SU-DHL-6 (cell line): ENCODE measurements at regions not wholly inside any gene's neighbourhood (a gene's known extent, or its start where the extent isn't known, plus 50 kb on each side); places are given as distances from the start of the nearest gene placed in this dataset.

ENCODE experiments used
- H2AFZ ChIP-seq: fragments of 200-600 bp; sonication (generic); 2 replicates; pipeline ENCODE4 v1.6.1; 2014; ENCODE audit warnings: low read depth, mild to moderate bottlenecking, moderate library complexity, mixed read lengths, antibody characterized with exemption, low read length; ENCODE audit not compliant: severe bottlenecking
- H3F3A ChIP-seq: fragments of 200-600 bp; shearing (Covaris generic); 2 replicates; pipeline ENCODE4 v1.6.0; 2016; ENCODE audit warnings: antibody characterized with exemption, mild to moderate bottlenecking; ENCODE audit not compliant: insufficient read depth
- H3K27ac ChIP-seq: fragments of 200-600 bp; sonication (generic); 2 replicates; pipeline ENCODE4 v1.5.1; 2016; ENCODE audit warnings: low read depth, mild to moderate bottlenecking, low read length, moderate library complexity, mixed read lengths
- H3K27me3 ChIP-seq: fragments of 200-600 bp; sonication (generic), shearing (Covaris generic); 2 replicates; pipeline ENCODE4 v1.6.0; 2014; ENCODE audit warnings: mild to moderate bottlenecking, low read length
- H3K36me3 ChIP-seq: fragments of 200-600 bp; sonication (generic); 2 replicates; pipeline ENCODE4 v1.6.1; 2014; ENCODE audit warnings: mild to moderate bottlenecking, low read length, mixed read lengths
- H3K4me2 ChIP-seq: fragments of 300-600, 200-600 bp; shearing (Covaris generic), sonication (generic); 2 replicates; pipeline ENCODE4 v1.6.0; 2014; ENCODE audit warnings: low read length, low read depth, mild to moderate bottlenecking; ENCODE audit not compliant: poor library complexity, severe bottlenecking
- H3K4me3 ChIP-seq: fragments of 200-600 bp; sonication (generic); 2 replicates; pipeline ENCODE4 v1.5.1; 2014; ENCODE audit warnings: antibody characterized with exemption, low read length, mild to moderate bottlenecking, mixed read lengths; ENCODE audit not compliant: insufficient read depth, poor library complexity, severe bottlenecking
- H3K79me2 ChIP-seq: fragments of 200-600 bp; sonication (generic); 2 replicates; pipeline ENCODE4 v1.6.1; 2014; ENCODE audit warnings: mild to moderate bottlenecking, low read length, moderate library complexity; ENCODE audit not compliant: insufficient read depth
- H3K9ac ChIP-seq: fragments of 200-600 bp; sonication (generic); 2 replicates; pipeline ENCODE4 v1.7.0; 2014; ENCODE audit warnings: mild to moderate bottlenecking, low read length
- H3K9me2 ChIP-seq: fragments of 200-600 bp; sonication (generic); replicated peaks from 2 replicates; pipeline ENCODE4 v1.6.1; 2014; ENCODE audit warnings: low read length; ENCODE audit not compliant: insufficient read depth
- H3K9me3 ChIP-seq: fragments of 200-600 bp; sonication (generic); 2 replicates; pipeline ENCODE4 v1.6.1; 2014; ENCODE audit warnings: low read length, mixed read lengths; ENCODE audit not compliant: insufficient read depth
- H4K20me1 ChIP-seq: fragments of 200-600 bp; sonication (generic); 2 replicates; pipeline ENCODE4 v1.6.1; 2014; ENCODE audit warnings: low read depth, mild to moderate bottlenecking, antibody characterized with exemption, low read length, moderate library complexity, mixed read lengths
- EZH2phosphoT487 ChIP-seq: fragments of 200-600 bp; sonication (generic), shearing (Covaris generic); conservative IDR thresholded peaks from 2 replicates; pipeline ENCODE4 v1.6.1; 2018; ENCODE audit warnings: mild to moderate bottlenecking, antibody characterized with exemption, low read length, moderate library complexity, mixed read lengths
- TF ChIP-seq, protein P1 (sequence below): fragments of 200-600 bp; sonication (generic); IDR thresholded peaks from one replicate; pipeline ENCODE4 v1.5.1; 2017; ENCODE audit warnings: antibody characterized with exemption, mild to moderate bottlenecking, low read length, moderate library complexity; ENCODE audit not compliant: insufficient read depth, poor library complexity, severe bottlenecking

DNA sequence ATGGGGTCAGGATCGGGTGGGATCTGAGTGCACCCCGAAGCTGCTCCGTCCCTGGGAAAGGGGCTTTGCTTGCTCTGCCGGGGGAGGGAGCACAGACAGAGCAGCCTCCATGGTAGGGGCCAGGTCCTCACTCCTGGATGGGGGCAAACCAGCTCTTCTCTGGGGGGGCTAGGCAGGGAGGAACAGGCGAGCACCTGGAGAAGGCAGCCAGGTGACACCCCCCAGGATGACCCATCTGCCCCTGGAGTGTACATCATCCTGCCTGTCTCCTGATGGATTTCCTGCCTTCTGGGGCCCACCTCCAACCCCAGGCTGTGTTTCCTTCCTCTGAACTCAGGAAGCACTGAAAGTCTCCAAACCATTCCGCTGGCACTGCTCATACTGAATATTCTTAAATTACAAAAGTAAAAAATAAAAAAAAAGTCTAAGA, 248.0 kb downstream of the RHOU start:
- Histone ChIP-seq H3K9me2 (no peaks in the 10 kb centered on the region), H3K9ac (no peak overlapping the region), H3K9me3 (no peaks in the 10 kb centered on the region), H3K27me3 (no peaks in the 10 kb centered on the region), H3K27ac (no peak overlapping the region), H3K4me3 (no peak overlapping the region), H3F3A (no peaks in the 10 kb centered on the region), H3K36me3 (no peaks in the 10 kb centered on the region), H3K79me2 (no peaks in the 10 kb centered on the region), H4K20me1 (no peaks in the 10 kb centered on the region), H3K4me2 (no peak overlapping the region), H2AFZ (no peak overlapping the region)
- TF ChIP-seq, protein P1, sequence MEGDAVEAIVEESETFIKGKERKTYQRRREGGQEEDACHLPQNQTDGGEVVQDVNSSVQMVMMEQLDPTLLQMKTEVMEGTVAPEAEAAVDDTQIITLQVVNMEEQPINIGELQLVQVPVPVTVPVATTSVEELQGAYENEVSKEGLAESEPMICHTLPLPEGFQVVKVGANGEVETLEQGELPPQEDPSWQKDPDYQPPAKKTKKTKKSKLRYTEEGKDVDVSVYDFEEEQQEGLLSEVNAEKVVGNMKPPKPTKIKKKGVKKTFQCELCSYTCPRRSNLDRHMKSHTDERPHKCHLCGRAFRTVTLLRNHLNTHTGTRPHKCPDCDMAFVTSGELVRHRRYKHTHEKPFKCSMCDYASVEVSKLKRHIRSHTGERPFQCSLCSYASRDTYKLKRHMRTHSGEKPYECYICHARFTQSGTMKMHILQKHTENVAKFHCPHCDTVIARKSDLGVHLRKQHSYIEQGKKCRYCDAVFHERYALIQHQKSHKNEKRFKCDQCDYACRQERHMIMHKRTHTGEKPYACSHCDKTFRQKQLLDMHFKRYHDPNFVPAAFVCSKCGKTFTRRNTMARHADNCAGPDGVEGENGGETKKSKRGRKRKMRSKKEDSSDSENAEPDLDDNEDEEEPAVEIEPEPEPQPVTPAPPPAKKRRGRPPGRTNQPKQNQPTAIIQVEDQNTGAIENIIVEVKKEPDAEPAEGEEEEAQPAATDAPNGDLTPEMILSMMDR, result no peak
- TF ChIP-seq EZH2phosphoT487, result no peak

DNA sequence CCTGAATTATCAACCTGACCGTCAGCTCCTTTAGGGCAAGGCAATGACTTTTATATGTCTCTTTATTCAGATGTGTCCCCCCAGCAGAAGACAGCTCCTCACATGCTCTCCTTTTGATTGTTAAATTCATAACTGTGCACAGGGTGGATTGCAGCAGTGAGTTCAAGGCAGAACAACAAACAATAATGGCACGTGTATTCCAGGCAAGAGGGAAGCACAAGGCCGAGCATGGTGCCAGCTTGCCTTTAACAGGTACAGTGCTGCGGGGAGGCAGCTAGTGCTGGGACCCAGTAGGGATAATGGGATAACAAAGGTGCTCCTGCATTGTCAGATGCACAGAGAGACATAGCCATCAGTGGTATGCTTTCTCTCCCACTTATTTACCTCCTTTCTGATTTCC, 248.4 kb downstream of the RHOU start:
- H2AFZ ChIP-seq, result no peak overlapping the region
- H3K4me3 ChIP-seq, result no peak overlapping the region
- H3F3A ChIP-seq, result no peaks in the 10 kb centered on the region
- H3K9me3 ChIP-seq, result no peaks in the 10 kb centered on the region
- H3K4me2 ChIP-seq, result no peak overlapping the region
- H3K36me3 ChIP-seq, result no peaks in the 10 kb centered on the region
- no peak overlapping the region for H3K27ac ChIP-seq
- H4K20me1 ChIP-seq, result no peaks in the 10 kb centered on the region
- no peak overlapping the region for H3K9ac ChIP-seq
- H3K9me2 ChIP-seq, result no peaks in the 10 kb centered on the region
- no peak for TF ChIP-seq EZH2phosphoT487
- TF ChIP-seq, protein P1, result no peak
- H3K27me3 ChIP-seq, result no peaks in the 10 kb centered on the region
- H3K79me2 ChIP-seq, result no peaks in the 10 kb centered on the region

DNA sequence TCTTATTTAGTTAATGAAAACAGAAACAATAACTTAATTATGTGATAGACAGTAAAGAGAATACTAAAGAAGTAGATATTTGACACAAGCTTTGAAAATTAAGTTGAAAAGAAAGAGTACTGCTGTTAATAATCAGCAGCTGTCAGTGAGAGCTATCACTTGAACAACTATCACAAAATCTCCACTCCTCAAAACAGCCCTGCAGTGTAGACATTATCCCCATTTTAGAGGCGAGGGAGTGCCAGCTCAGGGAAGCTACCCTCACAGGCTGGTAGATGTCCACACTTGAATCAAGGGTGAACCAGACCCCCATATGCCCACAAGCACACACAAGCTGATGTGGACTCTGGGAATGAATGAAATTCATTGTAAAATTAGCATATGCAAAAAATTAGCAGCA, 248.8 kb downstream of the RHOU start:
- H3K36me3 ChIP-seq, result no peaks in the 10 kb centered on the region
- no peak overlapping the region for H3K4me2 ChIP-seq
- no peaks in the 10 kb centered on the region for H3K9me2 ChIP-seq
- TF ChIP-seq, protein P1, result no peak
- TF ChIP-seq EZH2phosphoT487, result no peak
- H3K79me2 ChIP-seq, result no peaks in the 10 kb centered on the region
- H3K9me3 ChIP-seq, result no peaks in the 10 kb centered on the region
- H2AFZ ChIP-seq, result no peak overlapping the region
- H3K4me3 ChIP-seq, result no peak overlapping the region
- no peaks in the 10 kb centered on the region for H3F3A ChIP-seq
- H4K20me1 ChIP-seq, result no peaks in the 10 kb centered on the region
- no peak overlapping the region for H3K27ac ChIP-seq
- no peak overlapping the region for H3K9ac ChIP-seq
- no peaks in the 10 kb centered on the region for H3K27me3 ChIP-seq
